Parathyroid adenoma (tissue), 2 donors: ENCODE measurements at regions not wholly inside any gene's neighbourhood (a gene's known extent, or its start where the extent isn't known, plus 50 kb on each side); places are given as distances from the start of the nearest gene placed in this dataset.

Experiments
- H2AFZ ChIP-seq: fragments of 300-600 bp; sonication (generic); one replicate; pipeline ENCODE4 v1.7.0; 2017; ENCODE audit warnings: antibody characterized with exemption, mild to moderate bottlenecking
- H3K27ac ChIP-seq: fragments of 300-600 bp; sonication (generic); one replicate; pipeline ENCODE4 v1.7.0; 2017
- H3K27me3 ChIP-seq: fragments of 300-600 bp; sonication (generic); one replicate; pipeline ENCODE4 v1.7.0; 2017; ENCODE audit warnings: low read length; ENCODE audit not compliant: control insufficient read depth, insufficient read depth
- H3K36me3 ChIP-seq: fragments of 300-600 bp; sonication (generic); one replicate; pipeline ENCODE4 v1.7.0; 2017; ENCODE audit warnings: low read length; ENCODE audit not compliant: control insufficient read depth, insufficient read depth
- H3K4me1 ChIP-seq: fragments of 300-600 bp; sonication (generic); one replicate; pipeline ENCODE4 v1.7.0; 2017; ENCODE audit warnings: control low read depth
- H3K4me2 ChIP-seq: fragments of 300-600 bp; sonication (generic); one replicate; pipeline ENCODE4 v1.7.0; 2017; ENCODE audit warnings: low read length
- H3K4me3 ChIP-seq: fragments of 300-600 bp; sonication (generic); one replicate; pipeline ENCODE4 v1.7.0; 2017; ENCODE audit warnings: low read depth, low read length
- H3K79me2 ChIP-seq: fragments of 300-600 bp; sonication (generic); one replicate; pipeline ENCODE4 v1.7.0; 2017; ENCODE audit warnings: control low read depth
- H3K9ac ChIP-seq: fragments of 300-600 bp; sonication (generic); one replicate; pipeline ENCODE4 v1.7.0; 2017; ENCODE audit warnings: mild to moderate bottlenecking
- H3K9me3 ChIP-seq: fragments of 300-600 bp; sonication (generic); one replicate; pipeline ENCODE4 v1.7.0; 2017; ENCODE audit warnings: low read length; ENCODE audit not compliant: control insufficient read depth
- CTCF ChIP-seq: fragments of 300-600 bp; sonication (generic); IDR thresholded peaks from one replicate; pipeline ENCODE4 v1.7.0; 2017; ENCODE audit warnings: antibody characterized with exemption, mild to moderate bottlenecking
- donor health status: primary hyperparathyroidism.

GRCh38 chr18:45161850-45162249 lies 453.4 kb upstream of the SLC14A2 start:
- Histone ChIP-seq H3K36me3 (no peaks in the 10 kb centered on the region), H3K27ac (no peak overlapping the region), H3K4me3 (no peak overlapping the region), H3K9ac (no peak overlapping the region), H3K79me2 (no peaks in the 10 kb centered on the region), H3K9me3 (no peaks in the 10 kb centered on the region), H3K4me1 (no peaks in the 10 kb centered on the region), H3K27me3 (no peaks in the 10 kb centered on the region), H2AFZ (no peak overlapping the region), H3K4me2 (no peak overlapping the region)
- no peak for TF ChIP-seq CTCF

DNA sequence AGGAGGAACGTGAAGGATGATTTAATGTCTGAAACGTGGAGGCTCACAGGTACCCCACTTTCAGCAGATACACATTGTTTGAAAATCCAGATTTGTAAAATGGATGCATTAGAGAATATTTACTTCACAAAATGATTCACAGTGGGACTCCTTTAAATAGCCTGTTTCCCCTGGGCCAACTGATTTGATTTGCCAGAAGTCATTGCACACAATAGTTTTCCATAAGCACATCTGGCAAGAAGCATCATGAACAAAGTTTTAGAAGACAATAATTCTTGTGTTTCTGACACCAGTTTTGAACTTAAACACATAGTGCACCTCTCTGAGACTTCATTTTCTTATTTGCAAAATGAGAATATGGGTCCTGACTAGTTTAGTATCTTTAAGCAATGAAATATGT lies 451.4 kb upstream of the SLC14A2 start:
- Histone ChIP-seq H3K4me1 (no peaks in the 10 kb centered on the region), H3K27ac (no peak overlapping the region), H3K4me3 (no peak overlapping the region), H3K27me3 (no peaks in the 10 kb centered on the region), H3K9me3 (no peaks in the 10 kb centered on the region), H2AFZ (no peak overlapping the region), H3K4me2 (no peak overlapping the region), H3K36me3 (no peaks in the 10 kb centered on the region), H3K9ac (no peak overlapping the region), H3K79me2 (no peaks in the 10 kb centered on the region)
- no peak for TF ChIP-seq CTCF

DNA sequence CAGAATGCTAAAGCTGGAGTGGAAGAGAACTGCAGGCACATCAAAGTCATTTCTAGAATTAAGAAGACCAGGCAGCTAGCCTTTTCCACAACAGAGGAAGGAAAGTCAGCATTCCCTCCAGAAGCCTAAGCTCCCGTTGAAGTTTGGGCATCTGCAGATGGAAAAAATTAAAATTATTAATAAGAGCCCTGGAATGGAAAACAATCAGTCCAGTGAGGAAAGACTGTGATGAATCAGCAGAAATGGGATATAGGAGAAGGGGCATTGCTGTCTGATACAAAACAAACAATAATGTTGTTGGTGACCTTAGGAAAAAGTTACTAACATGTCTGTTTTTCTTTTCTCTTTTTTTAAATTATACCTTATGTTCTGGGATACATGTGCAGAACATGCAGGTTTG lies 450.7 kb upstream of the SLC14A2 start:
- no peaks in the 10 kb centered on the region for H3K4me1 ChIP-seq
- no peaks in the 10 kb centered on the region for H3K36me3 ChIP-seq
- H3K79me2 ChIP-seq = no peaks in the 10 kb centered on the region
- H3K27ac ChIP-seq = no peak overlapping the region
- H3K9ac ChIP-seq = no peak overlapping the region
- H3K4me2 ChIP-seq = no peak overlapping the region
- H3K9me3 ChIP-seq = no peaks in the 10 kb centered on the region
- no peak for TF ChIP-seq CTCF
- no peak overlapping the region for H3K4me3 ChIP-seq
- no peaks in the 10 kb centered on the region for H3K27me3 ChIP-seq
- H2AFZ ChIP-seq = no peak overlapping the region

GRCh38 chr18:45165176-45165713 lies 450.0 kb upstream of the SLC14A2 start:
- H3K36me3 ChIP-seq = no peaks in the 10 kb centered on the region
- no peak overlapping the region for H3K4me3 ChIP-seq
- H3K27me3 ChIP-seq = no peaks in the 10 kb centered on the region
- TF ChIP-seq CTCF = no peak
- H2AFZ ChIP-seq = no peak overlapping the region
- H3K4me1 ChIP-seq = no peaks in the 10 kb centered on the region
- H3K27ac ChIP-seq = no peak overlapping the region
- H3K4me2 ChIP-seq = no peak overlapping the region
- H3K9ac ChIP-seq = no peak overlapping the region
- no peaks in the 10 kb centered on the region for H3K9me3 ChIP-seq
- no peaks in the 10 kb centered on the region for H3K79me2 ChIP-seq

- Histone ChIP-seq H3K27ac (no peak overlapping the region), H3K9me3 (no peaks in the 10 kb centered on the region), H3K9ac (no peak overlapping the region), H3K4me3 (no peak overlapping the region), H3K4me1 (no peaks in the 10 kb centered on the region), H3K36me3 (no peaks in the 10 kb centered on the region), H3K27me3 (no peaks in the 10 kb centered on the region), H3K79me2 (no peaks in the 10 kb centered on the region), H3K4me2 (no peak overlapping the region), H2AFZ (no peak overlapping the region)
- no peak for TF ChIP-seq CTCF
Measured at GRCh38 chr18:45165871-45166270, 449.4 kb upstream of the SLC14A2 start.
